ENCODE measurements at regions not wholly inside any gene's neighbourhood (a gene's known extent, or its start where the extent isn't known, plus 50 kb on each side); places are given as distances from the start of the nearest gene placed in this dataset.

- no peak for TF ChIP-seq POLR2A (IDR thresholded peaks at IDR 0.05; ENCODE audit: control extremely low read depth in 1 of 2, low read depth in 2 of 2, low read length in 2 of 2)
- TF ChIP-seq, protein P1, sequence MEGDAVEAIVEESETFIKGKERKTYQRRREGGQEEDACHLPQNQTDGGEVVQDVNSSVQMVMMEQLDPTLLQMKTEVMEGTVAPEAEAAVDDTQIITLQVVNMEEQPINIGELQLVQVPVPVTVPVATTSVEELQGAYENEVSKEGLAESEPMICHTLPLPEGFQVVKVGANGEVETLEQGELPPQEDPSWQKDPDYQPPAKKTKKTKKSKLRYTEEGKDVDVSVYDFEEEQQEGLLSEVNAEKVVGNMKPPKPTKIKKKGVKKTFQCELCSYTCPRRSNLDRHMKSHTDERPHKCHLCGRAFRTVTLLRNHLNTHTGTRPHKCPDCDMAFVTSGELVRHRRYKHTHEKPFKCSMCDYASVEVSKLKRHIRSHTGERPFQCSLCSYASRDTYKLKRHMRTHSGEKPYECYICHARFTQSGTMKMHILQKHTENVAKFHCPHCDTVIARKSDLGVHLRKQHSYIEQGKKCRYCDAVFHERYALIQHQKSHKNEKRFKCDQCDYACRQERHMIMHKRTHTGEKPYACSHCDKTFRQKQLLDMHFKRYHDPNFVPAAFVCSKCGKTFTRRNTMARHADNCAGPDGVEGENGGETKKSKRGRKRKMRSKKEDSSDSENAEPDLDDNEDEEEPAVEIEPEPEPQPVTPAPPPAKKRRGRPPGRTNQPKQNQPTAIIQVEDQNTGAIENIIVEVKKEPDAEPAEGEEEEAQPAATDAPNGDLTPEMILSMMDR (IDR thresholded peaks at IDR 0.05; ENCODE audit: control extremely low read depth in 1 of 3, insufficient read depth in 1 of 3, low read depth in 1 of 3, low read length in 3 of 3), result no peak
- TF ChIP-seq KDM1A (IDR thresholded peaks at IDR 0.05; ENCODE audit: borderline replicate concordance, low read length), result no peak
- TF ChIP-seq BACH1 (IDR thresholded peaks at IDR 0.05; ENCODE audit: low read length), result no peak
- no peak for TF ChIP-seq CHD2 (IDR thresholded peaks at IDR 0.05; ENCODE audit: low read length)
- no peak for TF ChIP-seq CHD1 (IDR thresholded peaks at IDR 0.05; ENCODE audit: low read depth, low read length)
- no peak for TF ChIP-seq EP300 (IDR thresholded peaks at IDR 0.05; ENCODE audit: borderline replicate concordance in 1 of 2, low read depth in 2 of 2, low read length in 2 of 2)
- TF ChIP-seq RFX5 (IDR thresholded peaks at IDR 0.05; ENCODE audit: borderline replicate concordance, low read depth, low read length), result no peak
- no peak for TF ChIP-seq RAD21 (IDR thresholded peaks at IDR 0.05 in 1 of 2, conservative IDR thresholded peaks at IDR 0.05 in 1 of 2; ENCODE audit: low read depth in 2 of 2, low read length in 2 of 2)
- TF ChIP-seq NRF1 (IDR thresholded peaks at IDR 0.05; ENCODE audit: low read depth, low read length), result no peak
Observed at GRCh38 chr14:94893411-94894160, 123.7 kb upstream of the GSC start.

Measured in H1 (cell line).